HG02642 (cell line): ENCODE measurements at regions not wholly inside any gene's neighbourhood (a gene's known extent, or its start where the extent isn't known, plus 50 kb on each side); places are given as distances from the start of the nearest gene placed in this dataset.

Experiments used
- ATAC-seq: cut with Tn5 transposase; IDR thresholded peaks from one replicate; pipeline ENCODE4 v1.9.1; 2021; ENCODE audit warnings: mild to moderate bottlenecking; ENCODE audit not compliant: unreplicated experiment, poor library complexity

DNA sequence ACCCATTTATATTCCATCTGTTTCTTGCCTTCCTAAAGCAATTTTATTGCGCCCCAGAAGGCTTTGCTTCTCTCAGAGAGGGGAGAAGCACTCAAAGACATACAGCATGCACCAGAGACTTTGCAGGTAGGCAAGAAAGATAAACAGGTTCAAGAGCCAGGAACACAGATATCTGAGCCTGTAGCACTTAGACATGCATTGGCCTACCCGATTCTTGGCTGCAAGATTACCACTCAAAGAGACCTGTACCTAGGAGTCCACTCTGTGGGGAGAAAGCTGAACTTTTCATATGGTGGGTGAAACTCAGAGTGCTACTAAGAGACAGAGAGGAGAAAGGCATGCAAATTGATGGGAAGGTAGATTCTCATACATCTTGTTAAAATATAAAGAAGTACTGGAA is 609.4 kb upstream of the PKN2 start:
- no peak for ATAC-seq

DNA sequence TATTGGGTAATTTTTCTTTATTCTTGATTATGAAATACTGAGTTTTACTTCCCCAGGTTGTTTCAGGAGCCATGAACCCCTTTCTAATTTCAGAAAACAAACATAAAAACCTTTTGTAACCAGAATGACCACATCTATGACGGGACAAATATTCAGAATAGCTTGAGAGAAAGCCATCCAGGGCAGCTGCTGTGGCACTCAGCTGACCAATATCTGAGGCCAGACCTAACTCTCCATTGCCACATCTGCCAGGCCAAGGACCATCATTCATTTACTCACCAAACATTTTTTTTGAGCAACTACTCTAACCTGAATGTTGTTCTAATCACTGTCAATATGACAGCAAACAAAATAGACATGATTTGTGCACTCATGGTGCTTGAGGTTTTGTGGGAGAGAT is 608.3 kb upstream of the PKN2 start:
- no peak for ATAC-seq

GRCh38 chr1:88079036-88079435 is 605.0 kb upstream of the PKN2 start:
- ATAC-seq, result no peak

DNA sequence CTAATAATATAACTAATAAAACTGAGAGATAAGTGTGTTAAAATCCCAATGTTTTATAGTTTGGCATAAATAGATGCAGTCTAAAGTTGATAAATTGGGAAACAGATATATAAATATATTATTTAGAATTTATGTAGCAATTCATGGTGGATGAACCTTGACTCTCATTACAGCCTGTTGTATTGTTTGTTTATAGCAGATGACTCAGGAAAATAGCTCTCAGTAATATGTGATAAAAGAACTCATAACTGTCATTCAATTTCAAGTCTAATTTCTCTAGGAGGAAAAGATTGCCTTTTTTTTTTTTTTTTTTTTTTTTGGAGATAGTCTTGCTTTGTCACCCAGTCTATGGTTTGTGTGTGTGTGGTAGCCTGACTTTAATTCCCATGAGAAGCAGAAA is 603.2 kb upstream of the PKN2 start:
- no peak for ATAC-seq

DNA sequence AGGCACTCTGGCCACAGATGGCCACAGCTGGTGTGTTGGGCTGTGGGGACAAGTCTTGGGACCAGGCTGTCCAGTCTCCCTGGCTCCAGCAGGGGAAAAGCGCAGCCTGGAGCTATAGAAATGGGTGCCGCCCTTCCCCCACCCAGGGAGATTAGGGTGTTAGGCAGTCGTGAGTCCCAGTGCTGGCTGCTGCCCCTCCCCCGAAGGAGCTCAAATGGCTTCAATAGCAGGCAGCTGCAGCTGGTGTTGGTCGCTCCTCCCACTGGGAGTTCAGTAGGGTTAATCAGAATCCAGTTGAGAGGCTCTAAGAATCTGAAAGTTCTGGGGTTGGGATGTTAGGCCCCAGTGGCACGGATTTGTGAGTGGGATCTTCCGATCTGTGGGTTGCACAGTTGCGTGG is 595.6 kb upstream of the PKN2 start:
- no peak for ATAC-seq

- no peak for ATAC-seq
Measured at GRCh38 chr1:88089961-88090360, 594.1 kb upstream of the PKN2 start.

GRCh38 chr1:88098881-88099280 is 585.2 kb upstream of the PKN2 start:
- no peak for ATAC-seq

GRCh38 chr1:88101041-88101440 is 583.0 kb upstream of the PKN2 start:
- no peak for ATAC-seq

- ATAC-seq, result no peak
Measured at GRCh38 chr1:88104236-88104635, 579.8 kb upstream of the PKN2 start.

DNA sequence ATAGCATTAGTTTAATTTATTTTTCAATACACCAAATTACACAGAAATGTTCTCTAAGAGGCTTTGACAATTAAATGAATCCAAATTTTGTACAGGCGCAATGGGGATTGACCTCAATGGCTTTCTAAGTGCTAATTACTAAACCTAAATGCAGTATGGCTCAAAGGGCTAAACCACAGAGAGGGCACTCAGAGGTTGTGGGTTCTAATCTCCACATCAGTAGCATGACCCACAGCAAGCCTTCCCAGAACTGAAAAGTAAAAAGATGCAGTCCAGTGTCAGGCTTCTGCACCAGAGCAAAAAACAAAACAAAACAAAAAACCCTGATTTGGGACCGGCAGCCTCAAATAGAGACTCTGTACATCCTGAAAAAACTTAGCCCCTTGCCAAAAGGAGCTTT is 579.2 kb upstream of the PKN2 start:
- ATAC-seq, result no peak

GRCh38 chr1:88111816-88112215 is 572.3 kb upstream of the PKN2 start:
- no peak for ATAC-seq

DNA sequence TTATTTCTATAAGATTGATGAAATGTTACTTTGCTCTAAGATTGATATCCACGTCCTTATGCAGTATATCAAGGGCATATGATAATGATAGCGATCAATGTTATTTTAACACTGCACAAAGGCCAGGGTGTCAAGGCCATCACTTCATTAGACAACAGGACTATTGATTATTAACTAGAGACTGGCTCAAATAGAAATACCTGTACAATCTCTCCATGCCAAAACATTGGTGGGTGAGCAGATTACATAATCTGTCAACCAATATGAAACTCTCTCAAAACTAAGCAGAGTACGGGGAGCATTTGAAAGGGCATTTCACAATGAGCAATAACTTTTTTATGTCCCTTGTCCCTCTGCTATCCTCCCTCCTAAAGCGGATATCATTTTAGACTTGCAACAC is 566.5 kb upstream of the PKN2 start:
- ATAC-seq, result no peak

DNA sequence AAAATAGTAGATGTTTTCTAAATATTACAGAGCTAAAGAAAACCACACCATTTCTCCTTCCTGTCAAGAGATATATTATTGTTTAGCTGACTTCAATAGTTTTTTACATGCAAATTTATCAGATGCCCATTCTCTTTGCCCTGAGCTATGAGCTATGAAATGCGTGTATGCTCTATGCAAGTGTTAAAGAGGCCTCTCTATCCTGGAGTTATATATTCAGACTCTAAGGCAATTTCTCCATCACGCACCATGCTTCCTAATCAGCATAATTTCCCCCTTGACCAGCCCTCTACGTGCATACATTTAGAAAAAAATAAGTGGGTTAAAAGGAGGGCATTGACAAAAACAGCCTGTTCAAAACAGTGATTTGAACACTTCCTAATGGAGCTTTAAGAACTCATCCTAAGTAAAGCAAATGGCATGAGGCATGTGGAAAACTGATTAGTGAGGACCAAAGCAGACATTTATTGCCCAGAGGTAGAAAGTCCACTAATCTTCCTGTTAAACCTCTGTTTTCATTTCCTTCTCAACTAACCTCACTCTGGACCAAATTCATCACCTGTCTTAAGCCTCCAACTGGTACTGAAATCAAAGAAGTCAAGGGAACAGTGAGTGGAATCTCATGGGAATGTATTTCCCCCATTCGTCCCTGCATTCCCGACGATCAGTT is 565.8 kb upstream of the PKN2 start:
- no peak for ATAC-seq

DNA sequence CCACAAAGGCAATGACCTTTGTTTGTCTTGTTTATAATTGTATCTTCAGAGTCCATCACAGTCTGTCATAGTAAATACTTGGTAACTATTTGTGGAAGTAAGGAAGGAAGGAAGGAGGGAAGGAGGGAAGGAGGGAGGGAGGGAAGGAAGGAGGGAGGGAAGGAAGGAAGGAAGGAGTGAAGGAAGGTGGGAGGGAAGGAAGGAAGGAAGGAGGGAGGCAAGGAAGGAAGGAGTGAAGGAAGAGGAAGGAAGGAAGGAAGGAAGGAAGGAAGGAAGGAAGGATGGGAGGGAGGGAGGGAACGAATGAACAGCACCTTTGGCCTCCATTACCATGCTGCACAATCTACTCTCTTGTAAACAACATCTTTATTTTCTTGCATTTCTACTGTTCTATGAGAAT is 559.5 kb upstream of the PKN2 start:
- no peak for ATAC-seq

DNA sequence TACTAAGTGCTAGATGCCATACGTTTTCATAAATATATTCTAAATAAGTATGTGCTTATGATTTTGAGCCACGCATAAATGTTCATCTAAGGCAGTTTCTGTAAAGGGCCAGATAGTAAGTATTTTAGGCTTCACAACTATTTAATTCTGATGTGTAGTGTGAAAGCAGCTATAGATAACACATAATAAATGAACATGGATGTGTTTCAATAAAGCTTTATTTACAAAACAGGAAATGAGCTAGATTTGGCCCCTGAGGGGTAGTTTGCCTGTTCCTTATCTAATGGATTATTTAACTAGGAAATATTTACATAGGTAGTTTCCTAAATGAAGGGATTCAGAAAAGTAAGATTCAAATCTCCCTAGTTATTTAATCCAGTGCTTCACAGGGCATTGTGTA is 557.6 kb upstream of the PKN2 start:
- ATAC-seq, result no peak

- ATAC-seq, result no peak
Measured at GRCh38 chr1:88133991-88134390, 550.1 kb upstream of the PKN2 start.

- no peak for ATAC-seq
Measured at GRCh38 chr1:88134983-88135921, 548.8 kb upstream of the PKN2 start.

DNA sequence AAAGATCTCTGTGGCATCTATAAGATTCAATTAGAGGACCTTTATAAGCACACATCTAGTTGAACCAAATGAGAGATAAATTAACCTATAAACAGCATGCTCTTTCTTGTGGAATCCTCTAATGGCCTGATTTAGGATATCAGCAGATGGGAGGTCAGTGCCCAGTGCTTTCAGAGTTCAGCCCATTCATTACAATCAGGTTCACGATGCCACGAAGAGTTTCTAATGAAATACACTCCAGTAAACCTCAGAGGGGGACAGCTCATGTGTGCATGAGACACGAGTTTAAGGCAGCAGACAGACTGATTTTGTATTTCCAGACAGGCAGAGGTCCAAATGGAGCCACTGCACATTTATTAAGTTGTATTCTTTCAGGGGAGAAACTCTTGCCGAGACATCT is 544.4 kb upstream of the PKN2 start:
- no peak for ATAC-seq

DNA sequence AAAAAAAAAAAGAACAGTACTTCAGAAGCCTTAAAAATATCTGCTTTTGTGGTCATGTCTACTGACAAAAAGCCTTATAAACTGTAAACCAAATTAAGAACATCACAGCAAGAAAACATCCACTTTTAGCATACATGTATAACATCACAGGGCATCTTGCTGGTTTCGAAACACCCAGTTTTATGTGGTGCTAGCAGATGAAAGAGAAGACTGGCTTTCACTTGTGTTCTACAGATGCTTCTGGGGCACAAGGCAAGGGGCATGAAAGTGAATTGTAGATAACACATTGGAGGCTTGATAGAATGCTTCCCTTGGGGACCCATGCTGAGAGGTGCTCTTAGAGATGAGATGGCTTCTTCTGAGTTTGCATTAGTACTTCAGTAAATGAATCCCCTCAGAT is 543.7 kb upstream of the PKN2 start:
- ATAC-seq, result no peak

DNA sequence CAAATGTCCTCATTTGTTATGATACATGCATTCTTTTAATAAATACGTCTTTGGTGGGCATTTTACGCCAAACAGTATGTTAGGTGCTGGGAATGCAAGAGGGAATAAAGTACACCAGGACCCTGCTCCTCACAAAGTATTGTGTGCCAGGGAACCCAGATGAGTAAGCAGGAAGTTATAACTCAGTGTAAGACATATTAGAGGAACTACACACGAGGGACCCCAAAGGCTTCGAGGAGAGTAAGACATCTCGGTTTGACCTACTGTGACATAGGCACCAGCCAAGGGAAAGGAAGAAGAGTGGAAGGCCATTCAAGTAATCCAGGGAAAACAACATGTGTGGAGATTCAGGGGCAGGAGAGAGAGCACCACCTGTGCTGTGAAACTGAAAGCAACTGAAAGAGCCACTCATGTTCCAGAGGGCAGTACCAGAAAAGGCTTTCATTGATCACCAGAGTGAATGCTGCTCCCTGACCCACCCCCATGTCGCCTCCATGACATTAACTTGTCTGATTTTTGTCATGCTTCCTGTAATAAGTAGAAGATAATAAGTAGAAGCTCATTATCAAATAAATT is 542.5 kb upstream of the PKN2 start:
- ATAC-seq, result peak; percentile 53

DNA sequence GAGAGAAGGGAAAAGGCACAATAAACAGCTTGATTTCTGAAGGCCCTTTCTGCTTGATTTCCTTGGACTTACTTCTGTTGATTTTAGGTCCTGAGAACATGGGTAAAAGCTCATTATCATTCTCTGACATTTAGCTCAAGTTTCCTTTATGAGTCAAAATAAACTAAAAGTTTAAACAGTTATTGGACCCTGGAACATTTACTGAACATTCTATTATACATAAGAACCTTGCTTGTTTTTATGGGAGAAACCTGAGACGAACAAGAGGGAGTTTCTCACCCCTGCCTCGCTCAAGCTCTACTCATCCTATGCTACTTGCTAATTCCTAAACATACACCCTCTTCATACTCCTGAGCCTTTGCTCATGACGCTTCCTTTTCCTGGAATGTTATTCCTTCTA is 538.3 kb upstream of the PKN2 start:
- ATAC-seq, result no peak
